ENCODE measurements at regions not wholly inside any gene's neighbourhood (a gene's known extent, or its start where the extent isn't known, plus 50 kb on each side); places are given as distances from the start of the nearest gene placed in this dataset.

DNA sequence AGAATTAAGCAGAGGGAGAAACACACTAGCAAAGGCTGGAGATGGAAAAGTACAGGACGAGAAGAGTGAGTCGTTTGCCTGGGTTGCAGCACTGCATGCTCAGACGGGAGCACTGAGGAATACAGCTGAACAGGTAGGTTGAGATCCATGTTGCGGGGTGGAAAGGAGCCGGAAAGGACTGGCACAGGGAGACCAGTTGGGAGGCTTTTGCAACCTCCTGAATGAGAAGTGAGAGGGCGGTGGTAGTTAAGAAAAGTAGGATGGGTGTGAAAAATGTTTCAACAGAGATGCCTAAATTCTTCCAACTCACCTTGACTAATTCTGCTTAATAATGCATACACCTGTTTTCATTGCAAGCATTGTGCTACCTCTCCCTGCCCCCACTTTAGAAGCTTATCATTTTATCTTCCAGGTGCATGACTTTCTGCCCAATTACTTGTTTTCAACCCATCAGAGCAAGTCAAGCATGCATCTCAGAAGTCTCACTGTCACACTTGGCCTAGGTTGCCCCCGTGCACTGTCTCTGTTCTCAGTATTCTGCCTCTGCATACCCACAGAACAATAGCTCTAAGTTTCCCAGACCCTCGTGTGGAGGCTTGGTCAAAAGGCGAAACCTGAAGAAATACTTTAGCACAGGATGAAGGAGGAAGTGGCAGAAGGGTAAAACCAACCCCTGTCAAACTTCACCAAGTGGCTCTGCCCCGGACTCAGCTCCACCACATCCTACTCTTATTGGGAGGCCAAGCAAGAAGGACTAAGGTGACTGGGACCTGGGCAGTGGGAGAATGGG lies 199.3 kb upstream of the BCL6 start:
- DNase-seq: no peak
- intact Hi-C loops (cut with DNase I): no loop called here

DNA sequence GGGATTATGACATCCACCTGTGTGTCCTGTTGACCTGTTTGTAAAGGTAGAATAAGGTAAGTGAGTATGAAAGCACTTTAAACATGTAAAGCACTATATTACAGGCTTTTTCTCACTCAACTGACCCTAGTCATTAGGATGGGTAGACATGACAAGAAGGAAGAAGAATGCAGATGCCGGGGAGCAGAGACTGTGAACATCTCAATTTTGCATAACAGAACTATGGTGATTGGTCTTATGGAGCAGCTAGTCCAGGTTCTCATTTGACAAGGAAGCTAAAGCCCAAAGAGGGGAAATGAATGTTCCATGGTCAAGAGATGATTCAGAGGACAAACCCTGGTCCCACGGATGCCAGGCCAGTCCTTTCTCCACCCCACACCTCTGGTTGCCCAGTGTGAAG lies 200.1 kb upstream of the BCL6 start:
- intact Hi-C loops (cut with DNase I): no loop called here
- DNase-seq: no peak

DNA sequence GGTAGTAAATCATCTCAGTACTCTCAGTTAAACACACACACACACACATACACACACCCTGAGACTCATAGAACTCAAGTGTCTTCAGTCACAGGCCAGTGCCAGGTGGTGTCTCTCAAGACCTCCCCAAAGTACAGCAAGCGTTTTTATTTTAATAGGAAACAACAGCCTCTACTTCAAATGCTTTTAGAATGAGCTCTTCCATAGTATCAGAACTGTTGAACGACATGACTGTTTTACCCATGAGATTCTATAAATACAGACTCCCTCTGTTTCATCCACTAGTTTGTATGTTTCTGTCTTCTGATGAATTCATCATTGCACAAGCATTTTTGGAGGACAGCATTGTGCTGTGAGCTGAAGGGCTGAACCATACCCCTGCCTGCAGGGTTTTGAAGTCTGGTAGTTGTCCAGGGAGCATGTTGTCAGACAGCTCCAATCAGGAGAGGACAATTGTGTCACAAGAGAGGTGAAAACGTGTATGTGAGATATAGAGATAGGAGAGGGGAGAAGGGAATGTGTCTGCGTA lies 201.0 kb upstream of the BCL6 start:
- DNase-seq: no peak
- intact Hi-C loops (cut with DNase I): no loop called here

DNA sequence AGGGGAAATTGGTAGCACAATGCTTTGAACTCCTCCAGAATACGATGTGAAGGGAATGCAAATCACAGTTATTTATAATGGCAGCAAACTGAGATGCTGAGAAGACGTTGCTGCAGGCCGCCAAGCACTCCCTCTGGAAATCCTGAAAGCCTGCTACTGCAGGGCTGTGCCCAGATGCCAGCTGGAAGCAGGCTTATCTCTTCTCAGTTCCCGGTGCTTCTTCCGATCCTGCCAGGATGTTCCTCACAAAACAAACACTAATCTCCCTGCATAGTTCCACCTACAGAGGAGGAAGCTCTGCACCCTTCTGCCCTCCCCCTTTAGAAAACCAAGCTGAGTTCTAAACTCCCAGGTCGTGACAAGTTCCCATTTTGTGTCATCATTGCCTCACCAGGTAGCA lies 201.7 kb upstream of the BCL6 start:
- intact Hi-C loops (cut with DNase I): no loop called here

DNA sequence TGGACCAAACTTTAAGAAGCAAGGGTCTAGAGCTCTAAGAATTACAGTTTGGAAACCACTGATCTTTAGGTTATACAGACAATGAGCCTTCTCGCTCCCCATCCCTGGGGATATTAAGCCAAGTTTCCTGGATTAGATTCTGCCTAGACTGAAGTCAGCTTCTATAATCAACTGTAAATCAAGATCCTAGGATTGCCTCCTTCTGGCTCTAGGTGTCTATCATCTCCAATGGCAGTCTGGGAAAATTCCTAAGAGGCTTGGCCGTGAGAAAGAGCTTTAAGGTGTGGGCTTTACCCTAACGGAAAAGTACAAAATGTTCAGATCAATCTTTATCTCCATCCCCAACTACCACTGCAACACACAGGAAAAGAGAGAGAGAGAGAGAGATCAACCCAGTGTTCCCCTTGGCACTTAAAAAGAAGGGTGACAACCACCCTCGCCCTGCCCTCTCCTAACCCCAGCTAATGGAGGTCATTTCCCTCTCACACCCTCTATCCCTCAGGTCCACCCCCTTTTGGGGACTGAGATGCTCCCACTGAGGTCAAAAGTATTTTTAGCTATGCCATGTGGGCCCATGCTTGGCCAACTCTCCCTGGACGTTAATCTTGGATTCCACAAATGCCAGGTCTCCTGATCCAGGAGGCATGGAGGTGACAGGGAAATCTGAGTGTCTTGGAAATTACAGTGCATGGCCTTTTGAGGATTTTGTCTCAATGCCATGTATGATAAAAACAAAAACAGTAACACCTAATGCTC lies 202.8 kb upstream of the BCL6 start:
- DNase-seq: no peak
- intact Hi-C loops (cut with DNase I): no loop called here

More for the DNA sequence above, 201.7 kb upstream of the BCL6 start:
- no peak for DNase-seq

DNA sequence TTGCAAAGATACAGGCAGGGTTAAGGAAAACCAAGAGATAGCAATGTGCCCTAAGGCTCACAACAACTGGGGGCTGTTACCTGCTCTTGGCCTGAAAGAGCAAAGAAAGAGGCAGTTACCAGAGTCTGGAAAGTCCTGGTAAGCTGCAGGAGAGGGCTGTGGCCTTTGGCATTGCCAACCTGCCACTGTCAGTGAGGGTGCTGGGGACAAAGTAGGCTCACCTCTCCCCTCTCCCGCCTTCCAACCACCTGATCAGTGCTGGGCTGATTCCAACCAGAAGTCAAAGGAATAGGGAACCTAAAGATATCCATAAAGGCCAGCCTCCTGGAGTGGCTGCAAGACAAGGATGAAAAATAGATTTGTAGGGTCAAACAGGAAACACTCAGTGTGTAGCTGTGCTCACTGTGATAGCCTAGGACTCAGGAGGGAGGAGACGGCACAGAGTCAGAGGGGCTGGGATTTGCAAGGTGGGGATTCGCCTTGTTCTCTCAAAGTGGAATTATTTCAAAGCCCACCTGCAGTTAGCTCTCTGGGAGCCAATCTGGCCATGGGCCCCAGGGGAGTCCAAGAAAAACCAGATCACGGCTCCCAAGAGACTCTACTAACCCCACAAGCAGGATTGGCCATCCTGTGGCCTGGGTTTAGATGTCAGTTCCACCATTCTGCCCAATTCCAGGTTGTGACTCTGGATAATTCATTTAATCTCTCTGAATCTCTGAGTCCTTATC lies 204.0 kb upstream of the BCL6 start:
- intact Hi-C loops (cut with DNase I): no loop called here

DNA sequence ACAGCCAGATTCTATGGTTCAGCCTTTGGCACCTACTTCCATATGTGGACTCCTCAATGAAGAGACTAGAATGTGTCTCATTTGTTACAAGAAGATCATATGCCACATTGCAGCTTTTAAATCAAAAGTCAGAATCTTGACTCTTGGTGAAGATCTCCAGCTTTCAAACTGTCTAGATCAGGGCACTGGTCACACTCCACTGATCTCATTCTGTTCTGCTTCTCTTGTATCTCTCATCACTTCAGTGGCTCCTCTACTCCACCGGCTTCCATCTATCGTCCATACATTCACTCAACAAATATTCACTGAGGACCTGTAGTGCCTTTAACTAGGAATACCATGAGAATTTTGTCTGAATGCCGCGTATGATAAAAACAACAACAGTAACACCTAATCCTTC lies 203.3 kb upstream of the LPP start:
- intact Hi-C loops (cut with DNase I): no loop called here
- DNase-seq: no peak

More for the DNA sequence above, 204.0 kb upstream of the BCL6 start:
- no peak for DNase-seq

DNA sequence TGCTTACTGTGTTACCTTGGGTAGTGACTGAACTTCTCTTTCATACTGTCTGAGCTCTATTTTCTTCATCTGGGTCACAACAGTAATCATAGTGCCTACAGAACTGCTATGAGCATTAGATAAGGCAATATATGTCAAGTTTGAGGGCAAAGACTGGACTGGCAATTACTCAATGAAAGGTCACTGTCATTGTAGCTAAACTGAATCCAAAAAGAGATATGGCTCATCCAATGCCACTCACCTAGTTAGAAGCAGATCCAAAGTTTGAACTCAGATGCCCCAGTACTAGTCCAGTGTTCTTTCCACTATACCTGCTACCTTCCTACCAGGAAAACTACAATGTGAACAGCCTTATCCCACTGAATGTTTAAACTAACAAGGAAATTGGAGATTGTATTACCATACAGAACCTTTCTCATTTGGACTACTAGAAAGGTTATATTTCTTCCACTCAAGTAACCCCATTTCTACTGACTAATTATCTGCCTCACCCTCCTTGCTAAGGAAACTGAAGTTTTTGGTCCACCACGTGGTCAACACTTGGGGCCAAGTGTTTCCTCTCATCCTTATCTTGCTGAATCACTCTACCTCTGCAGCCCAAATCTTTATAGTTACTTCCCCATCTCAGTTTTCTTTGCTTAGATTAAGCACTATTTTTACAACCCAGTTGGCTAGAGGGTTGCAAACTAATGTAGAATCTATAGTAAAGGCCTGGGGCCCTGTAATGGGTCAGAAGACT lies 202.3 kb upstream of the LPP start:
- DNase-seq: no peak

DNA sequence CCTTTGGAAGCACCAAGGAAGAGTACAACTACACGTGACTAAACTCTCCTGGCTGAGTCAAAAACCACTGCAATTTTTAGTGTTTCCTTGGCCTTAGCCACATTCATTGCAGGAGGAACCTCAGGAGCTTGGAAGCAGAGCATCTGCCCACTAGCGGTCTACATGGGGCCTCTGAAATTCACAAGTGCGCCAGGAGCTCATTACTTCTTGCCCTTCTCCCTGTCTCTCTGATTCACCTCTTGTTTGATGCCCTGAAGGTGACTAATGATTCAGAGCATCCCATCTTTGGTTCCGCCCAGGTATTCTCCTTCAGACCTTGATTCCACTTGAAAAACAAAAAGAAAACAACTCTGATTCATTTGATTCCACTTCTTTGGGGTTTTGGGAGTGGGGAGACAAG lies 201.1 kb upstream of the LPP start:
- intact Hi-C loops (cut with DNase I): no loop called here
- DNase-seq: no peak

More for the DNA sequence above, 202.3 kb upstream of the LPP start:
- intact Hi-C loops (cut with DNase I): no loop called here

DNA sequence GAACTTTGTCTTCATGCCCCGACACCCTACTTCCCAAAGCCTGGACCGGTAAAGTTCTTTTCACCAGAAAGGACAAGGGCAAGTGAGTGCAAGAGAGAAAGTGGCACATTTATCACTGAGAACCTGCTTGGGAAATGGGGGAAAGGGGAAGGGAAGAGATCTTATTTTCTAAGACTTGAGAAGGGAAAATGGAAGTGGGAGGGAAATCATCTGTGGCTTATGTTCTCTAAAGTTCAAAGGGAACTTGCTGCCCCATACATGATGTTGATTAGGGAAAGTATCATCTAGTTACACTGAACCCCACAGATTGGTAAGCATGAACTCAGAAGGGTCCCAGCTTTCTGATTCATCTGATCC lies 199.5 kb upstream of the LPP start:
- intact Hi-C loops (cut with DNase I): no loop called here

DNA sequence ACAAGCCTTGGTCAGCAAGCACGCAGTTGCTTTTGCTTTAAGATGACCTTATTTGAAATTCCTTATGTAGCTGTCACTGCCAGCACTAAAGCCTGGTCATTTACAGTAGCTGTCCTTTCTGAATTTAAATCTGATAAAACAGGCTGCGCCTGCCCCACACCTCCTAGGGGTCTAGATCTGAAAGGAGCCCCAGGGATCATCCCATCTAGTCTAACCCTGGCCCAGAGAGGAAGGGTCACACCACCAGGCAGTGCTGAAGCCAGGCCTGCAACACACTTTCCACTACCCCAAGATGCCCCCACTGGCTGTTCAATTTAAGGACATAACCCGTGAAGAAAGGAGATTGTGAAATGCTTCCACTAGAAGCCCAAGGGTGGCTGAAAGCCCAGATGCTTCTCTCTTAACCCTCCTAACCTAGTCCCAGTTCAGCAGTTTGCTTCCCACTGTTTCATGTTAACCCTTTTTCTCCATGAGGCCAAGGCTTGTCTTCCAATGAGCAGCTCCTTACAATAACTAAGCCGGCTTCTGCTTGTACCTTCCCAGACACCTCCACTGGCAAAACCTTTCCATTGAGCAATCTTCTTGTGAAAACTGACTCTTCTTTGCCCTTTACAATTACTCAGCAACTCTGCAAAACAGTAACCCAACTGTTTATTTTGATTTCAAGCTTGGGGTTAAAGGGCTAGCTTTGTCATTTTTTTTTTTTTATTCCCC lies 198.9 kb upstream of the LPP start:
- intact Hi-C loops (cut with DNase I): no loop called here

More for the DNA sequence above, 199.5 kb upstream of the LPP start:
- DNase-seq: no peak

DNA sequence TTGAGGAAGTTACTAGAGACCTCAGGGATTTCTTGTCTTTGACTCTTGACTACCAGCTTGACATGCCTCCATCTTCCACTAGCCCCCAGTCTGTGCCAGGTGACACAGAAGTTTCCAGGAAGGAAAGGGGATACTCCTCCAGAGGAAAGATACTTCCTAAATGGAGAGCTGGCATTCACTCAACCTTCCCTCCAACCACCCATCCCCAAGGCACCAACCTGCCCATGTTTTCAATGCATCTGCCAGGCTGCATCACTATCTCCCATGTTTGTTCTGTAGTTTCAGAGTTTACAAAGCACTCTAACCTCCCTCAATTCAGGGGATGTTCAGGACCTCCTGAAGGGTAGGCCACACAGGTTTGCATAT lies 198.4 kb upstream of the LPP start:
- no peak for DNase-seq
- intact Hi-C loops (cut with DNase I): no loop called here

More for the DNA sequence above, 198.9 kb upstream of the LPP start:
- peak in 1 of 42 donors; percentile 24 for DNase-seq

DNA sequence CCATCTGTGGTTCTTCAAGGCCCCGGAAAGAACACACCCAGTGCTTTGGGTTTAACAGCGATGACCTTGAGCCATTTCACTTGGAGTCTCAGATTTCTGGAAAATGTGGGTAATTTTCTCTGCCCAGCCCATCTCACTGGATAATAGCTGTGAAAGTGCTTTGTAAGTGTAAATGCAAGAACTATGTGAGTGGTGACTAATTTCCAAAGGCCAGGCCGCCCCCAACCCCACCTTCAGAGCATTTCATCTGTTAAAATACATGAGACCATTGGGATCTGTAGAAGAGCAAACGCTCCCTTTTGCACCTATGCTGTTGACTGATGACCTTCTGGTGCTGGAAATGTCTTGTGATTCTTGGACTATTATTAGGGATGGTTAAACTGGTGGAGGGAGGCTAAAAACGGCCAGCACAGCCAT lies 196.8 kb upstream of the LPP start:
- DNase-seq: no peak
- intact Hi-C loops (cut with DNase I): no loop called here

DNA sequence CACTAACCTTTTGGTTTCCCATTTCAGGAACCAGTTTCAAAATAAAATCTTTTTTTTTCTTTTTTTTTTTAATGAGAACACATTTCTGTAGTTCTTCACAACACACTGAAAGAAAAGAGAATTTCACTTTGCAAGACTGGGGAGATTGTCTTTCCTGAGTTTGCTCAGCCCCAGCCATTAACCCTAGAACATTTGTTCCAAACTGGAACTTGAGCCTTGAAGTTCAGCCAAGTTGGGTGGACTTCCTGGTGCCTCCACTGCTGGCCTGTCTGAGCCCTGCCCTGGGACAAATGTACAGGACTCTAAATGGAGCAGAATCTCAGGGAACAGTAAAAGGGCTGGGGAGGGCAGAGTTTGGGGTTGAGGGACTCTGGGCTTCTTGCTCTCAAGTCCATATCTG lies 196.4 kb upstream of the LPP start:
- intact Hi-C loops (cut with DNase I): no loop called here
- DNase-seq: no peak

DNA sequence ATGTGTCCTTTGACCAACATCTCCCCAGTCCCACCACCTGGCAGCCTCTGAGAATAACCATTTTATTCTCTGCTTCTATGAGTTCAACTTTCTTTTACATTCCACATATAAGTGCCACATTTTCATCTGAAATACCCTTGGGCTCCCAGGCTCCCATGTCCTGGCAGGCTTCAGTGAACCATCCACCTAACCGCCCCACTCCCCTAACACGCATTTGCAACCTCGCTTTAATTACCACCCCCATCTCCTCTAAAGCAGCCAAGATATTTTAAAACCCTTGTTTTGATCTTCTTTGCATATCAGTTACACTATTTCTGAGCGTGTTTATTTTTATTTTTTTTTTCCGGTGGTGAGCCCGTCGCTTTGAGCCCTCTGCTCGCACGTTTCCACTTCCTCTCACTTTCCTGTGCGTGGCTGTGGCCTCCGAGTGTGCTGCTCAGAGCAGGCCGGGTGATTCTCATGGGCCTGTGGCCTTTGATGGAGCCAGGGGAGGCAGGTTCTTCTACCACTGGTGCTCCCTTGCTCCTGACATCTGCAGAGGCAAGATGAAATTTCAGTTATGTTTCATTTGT lies 195.4 kb upstream of the LPP start:
- intact Hi-C loops (cut with DNase I): no loop called here
- no peak for DNase-seq

DNA sequence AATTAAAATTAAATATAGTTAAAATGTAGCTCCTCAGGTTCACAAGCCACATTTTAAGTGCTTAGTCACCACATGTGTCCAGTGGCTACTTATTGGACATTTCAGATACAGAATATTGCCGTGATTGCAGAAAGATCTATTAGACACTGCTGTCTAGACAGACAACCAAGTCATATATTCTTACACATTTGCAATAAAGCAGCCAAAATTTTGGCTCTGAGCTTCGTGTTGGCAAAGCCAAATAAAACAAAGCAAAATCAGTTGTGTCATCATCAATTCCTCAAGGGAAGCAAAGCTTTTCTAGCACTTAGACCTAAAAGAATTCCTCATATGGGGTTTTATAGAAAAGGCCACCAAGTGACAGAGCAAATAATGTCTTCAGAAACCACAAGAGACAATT lies 193.1 kb upstream of the LPP start:
- no peak for DNase-seq
- intact Hi-C loops (cut with DNase I): no loop called here

DNA sequence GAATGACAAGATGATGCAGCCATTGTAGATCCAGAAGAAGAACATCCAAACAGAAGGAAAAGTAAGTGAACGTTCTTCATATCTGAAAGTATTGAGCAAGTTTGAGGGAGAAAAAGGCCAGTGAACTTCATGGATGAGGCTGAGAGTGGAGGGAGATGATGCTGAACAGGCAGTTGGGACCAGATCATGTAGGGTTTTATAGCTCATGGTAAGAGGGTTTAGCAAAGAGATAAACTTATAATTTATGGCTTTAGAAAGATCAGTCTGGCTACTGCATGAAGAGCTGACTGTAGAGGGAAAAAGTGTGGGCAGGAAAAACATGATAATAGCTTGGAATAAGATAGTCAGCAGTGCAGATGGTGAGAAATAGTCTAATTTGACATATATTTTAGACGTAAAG lies 192.6 kb upstream of the LPP start:
- DNase-seq: no peak
- intact Hi-C loops (cut with DNase I): no loop called here

DNA sequence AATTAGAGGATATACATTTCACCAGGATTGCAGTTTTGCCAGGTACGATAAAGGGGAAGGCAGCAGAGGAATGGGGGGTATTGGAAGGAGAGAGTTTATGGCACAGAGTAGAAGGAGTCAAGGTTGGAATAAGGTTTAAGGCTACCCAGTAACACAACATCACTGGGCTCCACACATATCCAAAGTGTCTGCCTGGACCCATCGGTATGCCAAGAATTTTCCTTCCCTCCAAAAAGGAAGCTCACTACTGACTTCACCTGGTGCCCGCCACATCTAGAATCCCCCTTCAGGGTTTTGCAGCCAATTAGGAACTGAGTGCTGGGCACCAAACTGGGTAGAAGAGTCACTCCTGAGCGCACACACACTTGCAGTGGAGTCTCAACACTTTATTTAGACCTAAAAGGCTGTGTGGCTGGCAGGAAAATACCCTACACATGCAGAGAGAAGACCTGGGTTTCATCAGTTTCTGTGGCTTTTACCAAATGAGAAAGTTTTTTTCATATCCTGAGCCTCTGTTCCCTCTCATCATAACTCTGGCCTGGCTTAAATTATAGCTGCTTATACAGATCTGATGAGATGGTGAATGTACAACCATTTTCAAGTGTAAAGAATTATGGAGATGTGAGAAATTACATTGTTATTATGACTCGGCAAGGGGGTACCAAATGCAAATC lies 190.8 kb upstream of the LPP start:
- DNase-seq: no peak
- intact Hi-C loops (cut with DNase I): no loop called here

Measured in head of caudate nucleus (tissue), 42 donors.